22Rv1 (cell line): ENCODE measurements at regions not wholly inside any gene's neighbourhood (a gene's known extent, or its start where the extent isn't known, plus 50 kb on each side); places are given as distances from the start of the nearest gene placed in this dataset.

Experiments used
- CTCF ChIP-seq: fragments of 450-650 bp; IDR thresholded peaks from 2 replicates; pipeline ENCODE4 v1.5.1; 2017; ENCODE audit warnings: mild to moderate bottlenecking
- ZFX ChIP-seq: fragments of 450-650 bp; IDR thresholded peaks from 2 replicates; pipeline ENCODE4 v1.6.1; 2017; ENCODE audit warnings: antibody characterized with exemption, borderline replicate concordance

DNA sequence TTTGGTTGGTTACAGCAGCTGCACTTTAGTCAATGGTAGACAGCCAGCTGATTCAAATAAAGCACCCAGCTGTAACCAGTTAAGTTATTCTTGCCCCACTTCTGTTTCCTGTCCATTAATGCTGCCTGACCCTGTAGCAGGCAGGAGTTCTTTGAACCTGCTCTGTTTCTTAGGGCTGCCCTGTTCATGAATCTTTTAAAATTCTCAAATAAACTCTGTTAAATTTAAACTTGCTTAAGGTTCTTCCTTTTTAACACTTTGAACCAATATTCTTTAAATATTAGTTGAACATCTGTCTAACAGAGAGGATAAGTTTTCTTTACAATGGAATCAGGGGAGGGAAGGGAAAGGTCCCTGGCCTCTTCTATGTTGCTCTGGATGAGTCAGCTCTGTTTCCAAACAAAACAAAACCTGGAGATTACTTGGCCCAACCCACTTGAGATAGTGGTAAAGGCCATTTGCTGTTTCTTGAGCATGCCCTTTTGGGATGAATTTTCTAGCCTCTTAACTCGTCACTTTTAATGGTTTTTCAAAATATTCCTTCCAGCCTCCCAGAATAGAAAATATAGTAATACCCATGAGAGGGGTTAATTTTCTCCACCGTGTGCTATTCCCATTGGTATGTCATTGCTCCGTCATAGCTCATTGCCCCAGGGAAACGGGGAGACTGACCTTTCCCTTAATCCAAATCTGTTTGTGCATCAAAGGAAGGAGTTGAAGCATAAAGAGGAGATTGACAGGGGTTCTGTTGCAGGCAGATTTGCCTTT, 112.1 kb upstream of the FHL2 start:
- no peak for TF ChIP-seq CTCF
- TF ChIP-seq ZFX, result no peak
